GM23338 (cell line): ENCODE measurements at regions not wholly inside any gene's neighbourhood (a gene's known extent, or its start where the extent isn't known, plus 50 kb on each side); places are given as distances from the start of the nearest gene placed in this dataset.

Source experiments
- ATAC-seq: fragments of 200-7000 bp; cut with Tn5 transposase; 3 replicates; pipeline ENCODE4 v1.9.1; 2020
- DNase-seq: peaks from one replicate; pipeline ENCODE4 v3.0.0-alpha.2; 2015; ENCODE audit warnings: low spot score
- H2AFZ ChIP-seq: fragments of 200-600 bp; sonication (generic); 2 replicates; pipeline ENCODE4 v1.8.0; 2016; ENCODE audit warnings: antibody characterized with exemption, mild to moderate bottlenecking, moderate library complexity
- H3F3A ChIP-seq: fragments of 200-600 bp; sonication (generic); replicated peaks from 2 replicates; pipeline ENCODE4 v1.8.0; 2017; ENCODE audit warnings: antibody characterized with exemption, mixed run types, low read depth
- H3K27ac ChIP-seq: fragments of 200-600 bp; sonication (generic); 2 replicates; pipeline ENCODE4 v1.6.1; 2016; ENCODE audit warnings: low read depth
- H3K27me3 ChIP-seq: fragments of 200-600 bp; sonication (generic); 2 replicates; pipeline ENCODE4 v1.8.0; 2016; ENCODE audit warnings: mild to moderate bottlenecking, mixed run types, moderate library complexity; ENCODE audit not compliant: insufficient read depth
- H3K36me3 ChIP-seq: fragments of 200-600 bp; sonication (generic); 2 replicates; pipeline ENCODE4 v1.8.0; 2016; ENCODE audit warnings: mild to moderate bottlenecking; ENCODE audit not compliant: insufficient read depth
- H3K4me1 ChIP-seq: fragments of 200-600 bp; sonication (generic); 2 replicates; pipeline ENCODE4 v1.8.0; 2016; ENCODE audit warnings: mild to moderate bottlenecking, moderate library complexity; ENCODE audit not compliant: insufficient read depth
- H3K4me2 ChIP-seq: fragments of 200-600 bp; sonication (generic); 2 replicates; pipeline ENCODE4 v1.7.1; 2017; ENCODE audit warnings: mixed run types
- H3K4me3 ChIP-seq: fragments of 200-600 bp; sonication (generic); 2 replicates; pipeline ENCODE4 v1.6.1; 2016; ENCODE audit warnings: mixed run types
- H3K79me2 ChIP-seq: fragments of 200-600 bp; sonication (generic); replicated peaks from 2 replicates; pipeline ENCODE4 v1.8.0; 2017; ENCODE audit warnings: mild to moderate bottlenecking; ENCODE audit not compliant: insufficient read depth
- H3K9me2 ChIP-seq: fragments of 200-600 bp; sonication (generic); 2 replicates; pipeline ENCODE4 v1.8.0; 2017; ENCODE audit not compliant: insufficient read depth
- H4K20me1 ChIP-seq: fragments of 200-600 bp; sonication (generic); replicated peaks from 2 replicates; pipeline ENCODE4 v1.8.0; 2017; ENCODE audit warnings: mild to moderate bottlenecking; ENCODE audit not compliant: insufficient read depth
- H3K27ac Mint-ChIP-seq: 2 replicates; pipeline ENCODE4 v1.8.0; 2020; ENCODE audit warnings: inconsistent platforms, mild to moderate bottlenecking, moderate library complexity, mixed read lengths
- H3K27me3 Mint-ChIP-seq: 3 replicates; pipeline ENCODE4 v1.8.0; 2022; ENCODE audit warnings: low read depth, mild to moderate bottlenecking, moderate library complexity, mixed read lengths, inconsistent platforms; ENCODE audit not compliant: insufficient read depth, poor library complexity
- H3K36me3 Mint-ChIP-seq: 3 replicates; pipeline ENCODE4 v1.8.0; 2021; ENCODE audit warnings: low read depth, mild to moderate bottlenecking, inconsistent platforms, moderate library complexity, mixed read lengths
- H3K4me1 Mint-ChIP-seq: 3 replicates; pipeline ENCODE4 v1.8.0; 2020; ENCODE audit warnings: mild to moderate bottlenecking, inconsistent platforms, mixed read lengths
- H3K4me3 Mint-ChIP-seq: 3 replicates; pipeline ENCODE4 v1.8.0; 2021; ENCODE audit warnings: moderate library complexity, mild to moderate bottlenecking, inconsistent platforms, mixed read lengths
- H3K9me3 Mint-ChIP-seq: 3 replicates; pipeline ENCODE4 v1.8.0; 2020; ENCODE audit warnings: moderate library complexity, mild to moderate bottlenecking, inconsistent platforms, mixed read lengths
- CREB1 ChIP-seq: fragments of 250-450 bp; sonication (Bioruptor Pico); IDR thresholded peaks from 2 replicates; pipeline ENCODE4 v1.5.0; 2020; ENCODE audit warnings: low read depth, mild to moderate bottlenecking, moderate library complexity
- EZH2 ChIP-seq: fragments of 200-600 bp; sonication (generic); IDR thresholded peaks from one replicate; pipeline ENCODE4 v1.8.0; 2017; ENCODE audit warnings: antibody characterized with exemption, mild to moderate bottlenecking, low read depth; ENCODE audit not compliant: unreplicated experiment
- EZH2phosphoT487 ChIP-seq: fragments of 200-600 bp; sonication (generic); IDR thresholded peaks from one replicate; pipeline ENCODE4 v1.8.1; 2018; ENCODE audit warnings: antibody characterized with exemption; ENCODE audit not compliant: unreplicated experiment
- JUNB ChIP-seq: IDR thresholded peaks from one replicate; pipeline ENCODE4 v1.6.1; 2016; ENCODE audit warnings: antibody characterized with exemption; ENCODE audit not compliant: unreplicated experiment
- NANOG ChIP-seq: IDR thresholded peaks from 2 replicates; pipeline ENCODE4 v1.6.1; 2016; ENCODE audit warnings: antibody characterized with exemption, borderline replicate concordance
- POLR2AphosphoS5 ChIP-seq: IDR thresholded peaks from 2 replicates; pipeline ENCODE4 v1.6.1; 2016; ENCODE audit warnings: antibody characterized with exemption, low read depth
- STAT1 ChIP-seq: IDR thresholded peaks from one replicate; pipeline ENCODE4 v1.6.1; 2016; ENCODE audit warnings: antibody characterized with exemption; ENCODE audit not compliant: unreplicated experiment
- ZNF114 ChIP-seq: fragments of 250-450 bp; sonication (Bioruptor Pico); IDR thresholded peaks from 2 replicates; pipeline ENCODE4 v1.5.0; 2020; ENCODE audit warnings: mild to moderate bottlenecking, moderate library complexity
- ZNF331 ChIP-seq: fragments of 250-450 bp; sonication (Bioruptor Pico); IDR thresholded peaks from 2 replicates; pipeline ENCODE4 v1.5.0; 2020; ENCODE audit warnings: low read depth, mild to moderate bottlenecking, moderate library complexity
- TF ChIP-seq, protein P1 (sequence below): fragments of 250-450 bp; sonication (Bioruptor Pico); IDR thresholded peaks from 2 replicates; pipeline ENCODE4 v1.5.0; 2020; ENCODE audit warnings: mild to moderate bottlenecking, moderate library complexity
- TF ChIP-seq, protein P2 (sequence below), 2 experiments: fragments of 200-600 bp in 1 of 2; sonication (generic) in 1 of 2; conservative IDR thresholded peaks; 2 replicates each; pipeline versions ENCODE4 v1.5.1 to v1.6.1; 2016 to 2017; ENCODE audit warnings: antibody characterized with exemption in 2 of 2, low read depth in 2 of 2, mild to moderate bottlenecking in 2 of 2, moderate library complexity in 1 of 2
- TF ChIP-seq, protein P3 (sequence below): IDR thresholded peaks from 2 replicates; pipeline ENCODE4 v1.6.1; 2016; ENCODE audit warnings: antibody characterized with exemption
- TF ChIP-seq, protein P4 (sequence below): IDR thresholded peaks from one replicate; pipeline ENCODE4 v1.6.1; 2018; ENCODE audit warnings: antibody characterized with exemption; ENCODE audit not compliant: unreplicated experiment

DNA sequence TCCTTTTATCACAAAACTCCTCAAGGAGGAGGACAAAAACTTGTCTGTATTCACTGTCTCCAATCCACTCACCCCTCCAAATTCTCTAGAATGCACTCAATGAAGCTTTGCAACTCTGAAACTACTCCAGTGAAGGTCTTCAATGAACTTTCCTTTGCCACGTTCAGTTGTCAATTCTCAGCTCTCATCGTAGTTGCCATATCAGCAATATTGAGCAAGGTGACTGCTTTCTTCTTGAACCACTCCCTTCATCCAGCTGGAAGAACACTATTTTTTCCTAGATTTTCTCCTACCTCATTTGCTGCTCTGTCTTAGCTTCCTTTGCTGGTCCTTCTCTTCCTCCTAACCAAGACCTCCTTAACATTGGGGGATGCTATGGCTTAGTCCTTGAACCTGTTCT lies 191.8 kb downstream of the KDR start:
- no peaks in the 10 kb centered on the region for H3K4me1 ChIP-seq
- no peak overlapping the region for H3K4me3 Mint-ChIP-seq
- no peak overlapping the region for H3K27ac Mint-ChIP-seq
- H3F3A ChIP-seq, result no peaks in the 10 kb centered on the region
- peaks cover 8% of the 10 kb centered on the region for H3K4me1 Mint-ChIP-seq
- H4K20me1 ChIP-seq, result no peaks in the 10 kb centered on the region
- no peak overlapping the region for H3K4me3 ChIP-seq
- no peaks in the 10 kb centered on the region for H3K36me3 Mint-ChIP-seq
- H3K27me3 ChIP-seq, result no peaks in the 10 kb centered on the region
- H3K27ac ChIP-seq, result no peak overlapping the region
- no peak for DNase-seq
- no peak overlapping the region for H2AFZ ChIP-seq
- H3K27me3 Mint-ChIP-seq, result no peaks in the 10 kb centered on the region
- no peaks in the 10 kb centered on the region for H3K79me2 ChIP-seq
- no peak overlapping the region for H3K4me2 ChIP-seq
- TF ChIP-seq JUNB (no peak), NANOG (no peak), ZNF114 (CRISPR knock-in tag) (no peak), CREB1 (CRISPR knock-in tag) (no peak), STAT1 (no peak), EZH2phosphoT487 (no peak), EZH2 (no peak), ZNF331 (CRISPR knock-in tag) (no peak), POLR2AphosphoS5 (no peak)
- TF ChIP-seq, protein P1, sequence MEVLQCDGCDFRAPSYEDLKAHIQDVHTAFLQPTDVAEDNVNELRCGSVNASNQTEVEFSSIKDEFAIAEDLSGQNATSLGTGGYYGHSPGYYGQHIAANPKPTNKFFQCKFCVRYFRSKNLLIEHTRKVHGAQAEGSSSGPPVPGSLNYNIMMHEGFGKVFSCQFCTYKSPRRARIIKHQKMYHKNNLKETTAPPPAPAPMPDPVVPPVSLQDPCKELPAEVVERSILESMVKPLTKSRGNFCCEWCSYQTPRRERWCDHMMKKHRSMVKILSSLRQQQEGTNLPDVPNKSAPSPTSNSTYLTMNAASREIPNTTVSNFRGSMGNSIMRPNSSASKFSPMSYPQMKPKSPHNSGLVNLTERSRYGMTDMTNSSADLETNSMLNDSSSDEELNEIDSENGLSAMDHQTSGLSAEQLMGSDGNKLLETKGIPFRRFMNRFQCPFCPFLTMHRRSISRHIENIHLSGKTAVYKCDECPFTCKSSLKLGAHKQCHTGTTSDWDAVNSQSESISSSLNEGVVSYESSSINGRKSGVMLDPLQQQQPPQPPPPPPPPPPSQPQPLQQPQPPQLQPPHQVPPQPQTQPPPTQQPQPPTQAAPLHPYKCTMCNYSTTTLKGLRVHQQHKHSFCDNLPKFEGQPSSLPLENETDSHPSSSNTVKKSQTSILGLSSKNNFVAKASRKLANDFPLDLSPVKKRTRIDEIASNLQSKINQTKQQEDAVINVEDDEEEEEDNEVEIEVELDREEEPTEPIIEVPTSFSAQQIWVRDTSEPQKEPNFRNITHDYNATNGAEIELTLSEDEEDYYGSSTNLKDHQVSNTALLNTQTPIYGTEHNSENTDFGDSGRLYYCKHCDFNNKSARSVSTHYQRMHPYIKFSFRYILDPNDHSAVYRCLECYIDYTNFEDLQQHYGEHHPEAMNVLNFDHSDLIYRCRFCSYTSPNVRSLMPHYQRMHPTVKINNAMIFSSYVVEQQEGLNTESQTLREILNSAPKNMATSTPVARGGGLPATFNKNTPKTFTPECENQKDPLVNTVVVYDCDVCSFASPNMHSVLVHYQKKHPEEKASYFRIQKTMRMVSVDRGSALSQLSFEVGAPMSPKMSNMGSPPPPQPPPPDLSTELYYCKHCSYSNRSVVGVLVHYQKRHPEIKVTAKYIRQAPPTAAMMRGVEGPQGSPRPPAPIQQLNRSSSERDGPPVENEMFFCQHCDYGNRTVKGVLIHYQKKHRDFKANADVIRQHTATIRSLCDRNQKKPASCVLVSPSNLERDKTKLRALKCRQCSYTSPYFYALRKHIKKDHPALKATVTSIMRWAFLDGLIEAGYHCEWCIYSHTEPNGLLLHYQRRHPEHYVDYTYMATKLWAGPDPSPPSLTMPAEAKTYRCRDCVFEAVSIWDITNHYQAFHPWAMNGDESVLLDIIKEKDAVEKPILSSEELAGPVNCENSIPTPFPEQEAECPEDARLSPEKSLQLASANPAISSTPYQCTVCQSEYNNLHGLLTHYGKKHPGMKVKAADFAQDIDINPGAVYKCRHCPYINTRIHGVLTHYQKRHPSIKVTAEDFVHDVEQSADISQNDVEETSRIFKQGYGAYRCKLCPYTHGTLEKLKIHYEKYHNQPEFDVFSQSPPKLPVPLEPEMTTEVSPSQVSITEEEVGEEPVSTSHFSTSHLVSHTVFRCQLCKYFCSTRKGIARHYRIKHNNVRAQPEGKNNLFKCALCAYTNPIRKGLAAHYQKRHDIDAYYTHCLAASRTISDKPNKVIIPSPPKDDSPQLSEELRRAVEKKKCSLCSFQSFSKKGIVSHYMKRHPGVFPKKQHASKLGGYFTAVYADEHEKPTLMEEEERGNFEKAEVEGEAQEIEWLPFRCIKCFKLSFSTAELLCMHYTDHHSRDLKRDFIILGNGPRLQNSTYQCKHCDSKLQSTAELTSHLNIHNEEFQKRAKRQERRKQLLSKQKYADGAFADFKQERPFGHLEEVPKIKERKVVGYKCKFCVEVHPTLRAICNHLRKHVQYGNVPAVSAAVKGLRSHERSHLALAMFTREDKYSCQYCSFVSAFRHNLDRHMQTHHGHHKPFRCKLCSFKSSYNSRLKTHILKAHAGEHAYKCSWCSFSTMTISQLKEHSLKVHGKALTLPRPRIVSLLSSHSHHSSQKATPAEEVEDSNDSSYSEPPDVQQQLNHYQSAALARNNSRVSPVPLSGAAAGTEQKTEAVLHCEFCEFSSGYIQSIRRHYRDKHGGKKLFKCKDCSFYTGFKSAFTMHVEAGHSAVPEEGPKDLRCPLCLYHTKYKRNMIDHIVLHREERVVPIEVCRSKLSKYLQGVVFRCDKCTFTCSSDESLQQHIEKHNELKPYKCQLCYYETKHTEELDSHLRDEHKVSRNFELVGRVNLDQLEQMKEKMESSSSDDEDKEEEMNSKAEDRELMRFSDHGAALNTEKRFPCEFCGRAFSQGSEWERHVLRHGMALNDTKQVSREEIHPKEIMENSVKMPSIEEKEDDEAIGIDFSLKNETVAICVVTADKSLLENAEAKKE (CRISPR knock-in tag), result no peak
- TF ChIP-seq, protein P2, sequence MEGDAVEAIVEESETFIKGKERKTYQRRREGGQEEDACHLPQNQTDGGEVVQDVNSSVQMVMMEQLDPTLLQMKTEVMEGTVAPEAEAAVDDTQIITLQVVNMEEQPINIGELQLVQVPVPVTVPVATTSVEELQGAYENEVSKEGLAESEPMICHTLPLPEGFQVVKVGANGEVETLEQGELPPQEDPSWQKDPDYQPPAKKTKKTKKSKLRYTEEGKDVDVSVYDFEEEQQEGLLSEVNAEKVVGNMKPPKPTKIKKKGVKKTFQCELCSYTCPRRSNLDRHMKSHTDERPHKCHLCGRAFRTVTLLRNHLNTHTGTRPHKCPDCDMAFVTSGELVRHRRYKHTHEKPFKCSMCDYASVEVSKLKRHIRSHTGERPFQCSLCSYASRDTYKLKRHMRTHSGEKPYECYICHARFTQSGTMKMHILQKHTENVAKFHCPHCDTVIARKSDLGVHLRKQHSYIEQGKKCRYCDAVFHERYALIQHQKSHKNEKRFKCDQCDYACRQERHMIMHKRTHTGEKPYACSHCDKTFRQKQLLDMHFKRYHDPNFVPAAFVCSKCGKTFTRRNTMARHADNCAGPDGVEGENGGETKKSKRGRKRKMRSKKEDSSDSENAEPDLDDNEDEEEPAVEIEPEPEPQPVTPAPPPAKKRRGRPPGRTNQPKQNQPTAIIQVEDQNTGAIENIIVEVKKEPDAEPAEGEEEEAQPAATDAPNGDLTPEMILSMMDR (conservative IDR thresholded peaks at IDR 0.05; ENCODE audit: low read depth in 2 of 2), result no peak
- TF ChIP-seq, protein P3, sequence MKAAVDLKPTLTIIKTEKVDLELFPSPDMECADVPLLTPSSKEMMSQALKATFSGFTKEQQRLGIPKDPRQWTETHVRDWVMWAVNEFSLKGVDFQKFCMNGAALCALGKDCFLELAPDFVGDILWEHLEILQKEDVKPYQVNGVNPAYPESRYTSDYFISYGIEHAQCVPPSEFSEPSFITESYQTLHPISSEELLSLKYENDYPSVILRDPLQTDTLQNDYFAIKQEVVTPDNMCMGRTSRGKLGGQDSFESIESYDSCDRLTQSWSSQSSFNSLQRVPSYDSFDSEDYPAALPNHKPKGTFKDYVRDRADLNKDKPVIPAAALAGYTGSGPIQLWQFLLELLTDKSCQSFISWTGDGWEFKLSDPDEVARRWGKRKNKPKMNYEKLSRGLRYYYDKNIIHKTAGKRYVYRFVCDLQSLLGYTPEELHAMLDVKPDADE, result no peak
- TF ChIP-seq, protein P4, sequence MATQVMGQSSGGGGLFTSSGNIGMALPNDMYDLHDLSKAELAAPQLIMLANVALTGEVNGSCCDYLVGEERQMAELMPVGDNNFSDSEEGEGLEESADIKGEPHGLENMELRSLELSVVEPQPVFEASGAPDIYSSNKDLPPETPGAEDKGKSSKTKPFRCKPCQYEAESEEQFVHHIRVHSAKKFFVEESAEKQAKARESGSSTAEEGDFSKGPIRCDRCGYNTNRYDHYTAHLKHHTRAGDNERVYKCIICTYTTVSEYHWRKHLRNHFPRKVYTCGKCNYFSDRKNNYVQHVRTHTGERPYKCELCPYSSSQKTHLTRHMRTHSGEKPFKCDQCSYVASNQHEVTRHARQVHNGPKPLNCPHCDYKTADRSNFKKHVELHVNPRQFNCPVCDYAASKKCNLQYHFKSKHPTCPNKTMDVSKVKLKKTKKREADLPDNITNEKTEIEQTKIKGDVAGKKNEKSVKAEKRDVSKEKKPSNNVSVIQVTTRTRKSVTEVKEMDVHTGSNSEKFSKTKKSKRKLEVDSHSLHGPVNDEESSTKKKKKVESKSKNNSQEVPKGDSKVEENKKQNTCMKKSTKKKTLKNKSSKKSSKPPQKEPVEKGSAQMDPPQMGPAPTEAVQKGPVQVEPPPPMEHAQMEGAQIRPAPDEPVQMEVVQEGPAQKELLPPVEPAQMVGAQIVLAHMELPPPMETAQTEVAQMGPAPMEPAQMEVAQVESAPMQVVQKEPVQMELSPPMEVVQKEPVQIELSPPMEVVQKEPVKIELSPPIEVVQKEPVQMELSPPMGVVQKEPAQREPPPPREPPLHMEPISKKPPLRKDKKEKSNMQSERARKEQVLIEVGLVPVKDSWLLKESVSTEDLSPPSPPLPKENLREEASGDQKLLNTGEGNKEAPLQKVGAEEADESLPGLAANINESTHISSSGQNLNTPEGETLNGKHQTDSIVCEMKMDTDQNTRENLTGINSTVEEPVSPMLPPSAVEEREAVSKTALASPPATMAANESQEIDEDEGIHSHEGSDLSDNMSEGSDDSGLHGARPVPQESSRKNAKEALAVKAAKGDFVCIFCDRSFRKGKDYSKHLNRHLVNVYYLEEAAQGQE, result no peak
- H3K36me3 ChIP-seq, result no peaks in the 10 kb centered on the region
- no peak for ATAC-seq
- no peaks in the 10 kb centered on the region for H3K9me3 Mint-ChIP-seq
- peaks cover 16% of the 10 kb centered on the region for H3K9me2 ChIP-seq
